ENCODE measurements at regions not wholly inside any gene's neighbourhood (a gene's known extent, or its start where the extent isn't known, plus 50 kb on each side); places are given as distances from the start of the nearest gene placed in this dataset.

DNA sequence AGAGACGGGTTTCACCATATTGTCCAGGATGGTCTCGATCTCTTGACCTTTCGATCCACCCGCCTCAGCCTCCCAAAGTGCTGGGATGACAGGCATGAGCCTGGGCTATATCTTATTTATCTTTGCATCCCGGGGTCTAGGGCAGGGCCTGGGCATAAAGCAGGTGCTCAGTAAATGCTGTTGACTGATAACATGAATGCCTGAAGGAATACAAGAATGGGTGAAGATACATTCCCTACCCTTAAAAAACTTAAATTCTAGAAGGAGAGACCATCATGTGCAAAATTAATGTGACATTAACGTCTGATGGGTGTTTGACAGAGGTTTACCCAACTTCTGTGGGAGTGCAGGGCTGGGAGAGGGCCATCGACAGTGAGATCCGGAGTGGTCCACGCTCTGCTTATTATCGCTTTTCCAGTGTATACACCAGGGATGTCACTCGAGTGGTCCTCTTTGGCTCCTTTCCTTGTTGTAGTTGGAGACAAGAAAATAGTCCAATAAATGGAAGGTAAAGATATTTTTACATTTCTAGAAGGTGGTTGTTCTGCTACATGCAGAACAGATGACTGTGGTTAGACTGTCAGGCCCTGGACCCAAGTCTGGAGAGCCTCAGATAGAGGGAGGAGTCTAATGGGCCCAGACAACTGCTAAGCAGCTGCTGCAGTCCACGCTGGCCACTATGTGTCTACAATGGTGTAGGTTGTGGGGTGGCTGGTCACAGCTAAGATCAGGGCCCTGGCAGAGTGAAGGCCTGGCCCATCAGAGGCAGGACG lies 131.7 kb downstream of the MYCN start:
- H3K4me3 ChIP-seq = no peak overlapping the region
- no peaks in the 10 kb centered on the region for H3K36me3 ChIP-seq
- H3K4me1 ChIP-seq = no peaks in the 10 kb centered on the region
- TF ChIP-seq, protein P1, sequence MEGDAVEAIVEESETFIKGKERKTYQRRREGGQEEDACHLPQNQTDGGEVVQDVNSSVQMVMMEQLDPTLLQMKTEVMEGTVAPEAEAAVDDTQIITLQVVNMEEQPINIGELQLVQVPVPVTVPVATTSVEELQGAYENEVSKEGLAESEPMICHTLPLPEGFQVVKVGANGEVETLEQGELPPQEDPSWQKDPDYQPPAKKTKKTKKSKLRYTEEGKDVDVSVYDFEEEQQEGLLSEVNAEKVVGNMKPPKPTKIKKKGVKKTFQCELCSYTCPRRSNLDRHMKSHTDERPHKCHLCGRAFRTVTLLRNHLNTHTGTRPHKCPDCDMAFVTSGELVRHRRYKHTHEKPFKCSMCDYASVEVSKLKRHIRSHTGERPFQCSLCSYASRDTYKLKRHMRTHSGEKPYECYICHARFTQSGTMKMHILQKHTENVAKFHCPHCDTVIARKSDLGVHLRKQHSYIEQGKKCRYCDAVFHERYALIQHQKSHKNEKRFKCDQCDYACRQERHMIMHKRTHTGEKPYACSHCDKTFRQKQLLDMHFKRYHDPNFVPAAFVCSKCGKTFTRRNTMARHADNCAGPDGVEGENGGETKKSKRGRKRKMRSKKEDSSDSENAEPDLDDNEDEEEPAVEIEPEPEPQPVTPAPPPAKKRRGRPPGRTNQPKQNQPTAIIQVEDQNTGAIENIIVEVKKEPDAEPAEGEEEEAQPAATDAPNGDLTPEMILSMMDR (IDR thresholded peaks at IDR 0.05) = no peak
- H3K27ac ChIP-seq = no peak overlapping the region
- H3K9me3 ChIP-seq = no peaks in the 10 kb centered on the region
- DNase-seq (ENCODE audit: low spot score) = no peak
- H3K27me3 ChIP-seq = no peaks in the 10 kb centered on the region

DNA sequence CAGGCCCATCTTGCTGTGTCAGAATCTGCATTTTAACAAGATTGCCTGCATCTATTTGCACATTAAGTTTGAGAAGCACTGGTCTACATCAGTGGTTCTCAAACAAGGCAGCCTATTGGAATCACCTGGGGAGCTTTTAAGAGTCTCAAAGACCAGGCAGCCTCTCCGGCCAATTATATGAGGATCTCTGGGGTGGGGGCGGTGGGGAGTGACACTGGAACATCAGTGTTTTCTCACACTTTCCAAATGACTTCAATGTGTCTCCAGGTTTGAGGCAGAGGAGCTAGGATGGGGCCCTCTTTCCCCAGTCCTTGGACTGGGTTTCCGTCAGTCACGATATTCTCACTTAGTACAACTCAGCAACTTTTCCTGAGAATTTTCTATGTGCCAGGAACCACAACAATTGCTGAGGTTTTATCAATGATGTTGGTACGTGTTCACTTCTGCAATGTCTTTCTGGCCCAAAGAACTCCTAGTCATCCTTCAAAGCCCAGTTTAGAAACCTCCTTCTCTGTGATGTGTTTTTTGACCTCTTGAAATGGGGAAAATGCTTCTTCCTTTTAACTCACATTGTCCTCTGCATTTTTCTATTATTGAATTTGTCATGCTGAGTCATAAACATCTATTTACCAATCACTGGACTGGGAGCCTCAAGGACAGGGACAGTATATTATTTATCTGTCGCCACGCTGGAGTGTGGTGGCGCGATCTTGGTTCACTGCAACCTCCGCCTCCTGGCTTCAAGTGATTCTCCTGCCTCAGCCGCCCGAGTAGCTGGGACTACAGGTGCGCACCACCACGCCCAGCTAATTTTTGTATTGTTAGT lies 130.9 kb downstream of the MYCN start:
- no peaks in the 10 kb centered on the region for H3K4me1 ChIP-seq
- H3K9me3 ChIP-seq = no peaks in the 10 kb centered on the region
- TF ChIP-seq, protein P1 (IDR thresholded peaks at IDR 0.05) = no peak
- no peaks in the 10 kb centered on the region for H3K27me3 ChIP-seq
- no peak for DNase-seq (ENCODE audit: low spot score)
- no peak overlapping the region for H3K27ac ChIP-seq
- H3K36me3 ChIP-seq = no peaks in the 10 kb centered on the region
- no peak overlapping the region for H3K4me3 ChIP-seq

DNA sequence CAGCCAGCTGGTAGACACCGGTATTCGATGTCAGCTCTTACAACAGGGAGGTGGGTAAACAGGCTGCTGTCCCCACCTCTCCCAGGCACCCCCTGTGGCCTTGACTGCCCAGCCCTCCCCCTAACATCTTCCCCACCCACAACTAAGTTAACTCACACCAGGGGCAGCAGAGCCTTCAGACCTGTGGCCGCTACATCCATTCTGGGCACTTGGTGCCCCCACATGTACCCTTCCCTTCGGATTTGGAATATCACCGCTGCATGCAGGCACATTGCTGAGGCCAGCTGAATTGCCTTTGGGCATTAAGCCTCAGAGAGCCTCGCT lies 130.3 kb downstream of the MYCN start:
- Histone ChIP-seq H3K4me3 (no peak overlapping the region), H3K36me3 (no peaks in the 10 kb centered on the region), H3K27me3 (no peaks in the 10 kb centered on the region), H3K9me3 (no peaks in the 10 kb centered on the region), H3K4me1 (no peaks in the 10 kb centered on the region), H3K27ac (no peak overlapping the region)
- TF ChIP-seq, protein P1 (IDR thresholded peaks at IDR 0.05) = no peak
- no peak for DNase-seq (ENCODE audit: low spot score)

DNA sequence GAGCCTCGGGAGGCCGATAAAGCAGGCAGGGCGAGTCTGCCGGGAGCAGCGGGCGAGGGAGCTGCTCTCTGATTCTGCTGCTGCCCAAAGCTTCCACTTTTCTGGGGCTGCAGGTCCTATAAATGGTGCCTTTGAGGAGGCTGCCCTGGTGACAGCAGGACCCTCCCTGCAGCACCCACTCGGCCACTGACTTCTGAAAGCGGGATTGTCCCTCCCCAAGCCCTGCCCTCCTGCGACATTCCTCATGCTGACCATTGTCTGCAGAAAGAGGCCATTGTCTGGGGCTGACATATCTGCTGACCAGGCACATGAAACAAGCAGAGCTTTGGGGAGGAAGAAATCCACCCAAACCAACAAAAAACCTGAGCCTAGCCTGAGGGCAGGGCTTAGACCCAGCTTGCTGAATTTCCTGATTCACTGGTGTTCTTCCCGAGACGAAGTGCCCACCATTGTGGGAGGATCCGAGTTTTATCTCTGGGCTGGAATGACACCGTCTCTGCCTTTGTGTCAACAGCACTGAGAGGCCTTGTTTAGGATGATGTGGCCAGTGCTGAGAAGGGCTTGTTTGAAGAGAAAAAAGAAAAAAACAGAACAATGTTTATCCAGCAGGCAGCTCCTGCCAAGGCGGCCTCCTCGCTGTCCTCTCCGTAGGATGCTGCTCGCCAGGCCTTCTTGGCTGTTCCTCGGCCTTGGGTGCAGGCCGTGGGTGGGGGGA lies 129.7 kb downstream of the MYCN start:
- Histone ChIP-seq H3K27me3 (no peaks in the 10 kb centered on the region), H3K36me3 (no peaks in the 10 kb centered on the region), H3K4me3 (no peak overlapping the region), H3K9me3 (no peaks in the 10 kb centered on the region), H3K4me1 (no peaks in the 10 kb centered on the region), H3K27ac (no peak overlapping the region)
- TF ChIP-seq, protein P1 (IDR thresholded peaks at IDR 0.05) = no peak
- no peak for DNase-seq (ENCODE audit: low spot score)

DNA sequence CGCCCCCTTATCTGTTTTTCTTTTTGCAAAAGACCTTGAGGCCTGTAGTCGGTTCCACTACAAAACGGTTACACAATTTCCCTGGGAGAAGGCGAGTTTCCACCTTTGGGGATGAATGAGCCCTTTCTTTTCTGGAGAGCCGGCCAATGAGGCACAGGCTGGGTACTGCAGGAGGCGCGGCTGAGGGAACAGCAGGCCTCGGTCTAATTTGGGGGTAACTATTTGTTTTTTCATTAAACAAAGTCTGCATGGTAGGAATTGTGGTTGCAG lies 129.2 kb downstream of the MYCN start:
- Histone ChIP-seq H3K9me3 (no peaks in the 10 kb centered on the region), H3K36me3 (no peaks in the 10 kb centered on the region), H3K27ac (no peak overlapping the region), H3K4me1 (no peaks in the 10 kb centered on the region), H3K4me3 (no peak overlapping the region), H3K27me3 (no peaks in the 10 kb centered on the region)
- TF ChIP-seq, protein P1 (IDR thresholded peaks at IDR 0.05) = no peak
- DNase-seq (ENCODE audit: low spot score) = peak; percentile 60
